GM20000 (cell line): ENCODE measurements at regions not wholly inside any gene's neighbourhood (a gene's known extent, or its start where the extent isn't known, plus 50 kb on each side); places are given as distances from the start of the nearest gene placed in this dataset.

Source experiments
- DNase-seq: peaks from one replicate; pipeline ENCODE4 v3.0.0; 2012; ENCODE audit warnings: low spot score
- CTCF ChIP-seq: IDR thresholded peaks from 2 replicates; pipeline ENCODE4 v1.5.1; 2012; ENCODE audit warnings: mild to moderate bottlenecking, control low read depth; ENCODE audit errors: extremely low read depth, missing control alignments

GRCh38 chr16:86663685-86664521 lies 85.6 kb downstream of the FOXL1 start:
- DNase-seq = no peak
- no peak for TF ChIP-seq CTCF

GRCh38 chr16:86664522-86665318 lies 86.4 kb downstream of the FOXL1 start:
- peak; percentile 51 for DNase-seq
- TF ChIP-seq CTCF = no peak

GRCh38 chr16:86665319-86665675 lies 86.9 kb downstream of the FOXL1 start:
- no peak for TF ChIP-seq CTCF
- DNase-seq = no peak

GRCh38 chr16:86665929-86666328 lies 87.6 kb downstream of the FOXL1 start:
- no peak for TF ChIP-seq CTCF
- no peak for DNase-seq

- DNase-seq = no peak
- TF ChIP-seq CTCF = no peak
Observed at GRCh38 chr16:86667035-86667434, 88.7 kb downstream of the FOXL1 start.

GRCh38 chr16:86668136-86668910 lies 90.0 kb downstream of the FOXL1 start:
- DNase-seq = no peak

More at GRCh38 chr16:86668136-86668910, 90.0 kb downstream of the FOXL1 start:
- no peak for TF ChIP-seq CTCF
